HEK293T (cell line): ENCODE measurements at regions not wholly inside any gene's neighbourhood (a gene's known extent, or its start where the extent isn't known, plus 50 kb on each side); places are given as distances from the start of the nearest gene placed in this dataset.

Experiments used
- CTCF ChIA-PET: fragments of 350-600 bp; formaldehyde crosslinking; extraction: SDS; loops from one replicate; lab custom pipeline; 2021; ENCODE audit warnings: antibody characterized with exemption, inconsistent platforms; lab: Yijun Ruan, JAX
- POLR2A ChIA-PET: fragments of 350-600 bp; formaldehyde crosslinking; extraction: SDS; loops from one replicate; lab custom pipeline; 2020; ENCODE audit warnings: antibody characterized with exemption, inconsistent platforms; lab: Yijun Ruan, JAX
- DNase-seq: peaks from one replicate; pipeline ENCODE4 v3.0.0; 2012; ENCODE audit warnings: mixed read lengths; ENCODE audit errors: extremely low spot score
- ARNT ChIP-seq: fragments of 450-650 bp; IDR thresholded peaks from 2 replicates; pipeline ENCODE4 v1.6.1; 2017; ENCODE audit warnings: mild to moderate bottlenecking
- BHLHE40 ChIP-seq: fragments of 450-650 bp; IDR thresholded peaks from 2 replicates; pipeline ENCODE4 v1.6.1; 2016; ENCODE audit warnings: mild to moderate bottlenecking, moderate library complexity, borderline replicate concordance
- CTBP1 ChIP-seq: fragments of 450-650 bp; IDR thresholded peaks from 2 replicates; pipeline ENCODE4 v1.6.1; 2016; ENCODE audit warnings: borderline replicate concordance
- ELF4 ChIP-seq: fragments of 450-650 bp; IDR thresholded peaks from 2 replicates; pipeline ENCODE4 v1.6.1; 2017; ENCODE audit warnings: antibody characterized with exemption
- FOXA1 ChIP-seq: fragments of 450-650 bp; IDR thresholded peaks from 2 replicates; pipeline ENCODE4 v1.6.1; 2016; ENCODE audit warnings: mild to moderate bottlenecking
- FOXK2 ChIP-seq: fragments of 450-650 bp; IDR thresholded peaks from 2 replicates; pipeline ENCODE4 v1.6.1; 2016; ENCODE audit warnings: mild to moderate bottlenecking
- FOXM1 ChIP-seq: fragments of 450-650 bp; IDR thresholded peaks from 2 replicates; pipeline ENCODE4 v1.6.1; 2017; ENCODE audit warnings: mild to moderate bottlenecking, borderline replicate concordance
- HDGF ChIP-seq: fragments of 450-650 bp; IDR thresholded peaks from 2 replicates; pipeline ENCODE4 v1.6.1; 2017; ENCODE audit warnings: antibody characterized with exemption, borderline replicate concordance
- L3MBTL2 ChIP-seq: fragments of 450-650 bp; conservative IDR thresholded peaks from 2 replicates; pipeline ENCODE4 v1.6.1; 2016; ENCODE audit warnings: mild to moderate bottlenecking
- LEF1 ChIP-seq: fragments of 450-650 bp; IDR thresholded peaks from 2 replicates; pipeline ENCODE4 v1.6.1; 2017; ENCODE audit warnings: mild to moderate bottlenecking, borderline replicate concordance
- NFRKB ChIP-seq: fragments of 450-650 bp; IDR thresholded peaks from 2 replicates; pipeline ENCODE4 v1.6.1; 2016; ENCODE audit warnings: mild to moderate bottlenecking, moderate library complexity
- SP1 ChIP-seq: fragments of 450-650 bp; IDR thresholded peaks from 2 replicates; pipeline ENCODE4 v1.6.1; 2017
- SUZ12 ChIP-seq: fragments of 450-650 bp; IDR thresholded peaks from 2 replicates; pipeline ENCODE4 v1.6.1; 2016; ENCODE audit warnings: mild to moderate bottlenecking
- TARDBP ChIP-seq: fragments of 450-650 bp; IDR thresholded peaks from 2 replicates; pipeline ENCODE4 v1.6.1; 2016
- ZNF384 ChIP-seq: fragments of 450-650 bp; IDR thresholded peaks from 2 replicates; pipeline ENCODE4 v1.6.1; 2016
- TF ChIP-seq, protein P1 (sequence below): fragments of 450-650 bp; IDR thresholded peaks from 2 replicates; pipeline ENCODE4 v1.6.1; 2016

DNA sequence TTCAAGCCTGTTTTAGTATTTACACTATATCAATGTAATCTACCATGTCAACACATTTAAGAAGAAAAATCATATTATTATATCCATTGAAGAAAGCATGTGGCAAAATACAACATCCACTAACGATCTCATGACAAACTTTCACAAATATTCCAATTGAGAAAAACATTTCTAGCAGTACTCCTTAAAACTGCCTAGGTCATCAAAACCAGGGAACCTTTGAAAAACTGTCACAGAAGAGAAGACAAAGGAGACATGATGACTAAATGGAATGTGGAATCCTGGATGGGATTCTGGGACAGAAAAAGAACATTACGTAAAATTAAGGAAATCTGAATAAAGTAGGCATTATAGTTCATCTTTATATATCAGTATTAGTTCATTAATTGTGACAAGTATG lies 1091.3 kb upstream of the CDH6 start:
- ChIA-PET POLR2A (no interaction called here), CTCF (no interaction called here)
- no peak for DNase-seq
- TF ChIP-seq LEF1 (no peak), SUZ12 (no peak), FOXA1 (no peak), ARNT (no peak), L3MBTL2 (no peak), ELF4 (no peak), NFRKB (no peak), ZNF384 (no peak), SP1 (no peak), HDGF (no peak), FOXM1 (no peak), FOXK2 (no peak), TARDBP (no peak), CTBP1 (no peak), BHLHE40 (no peak)
- TF ChIP-seq, protein P1, sequence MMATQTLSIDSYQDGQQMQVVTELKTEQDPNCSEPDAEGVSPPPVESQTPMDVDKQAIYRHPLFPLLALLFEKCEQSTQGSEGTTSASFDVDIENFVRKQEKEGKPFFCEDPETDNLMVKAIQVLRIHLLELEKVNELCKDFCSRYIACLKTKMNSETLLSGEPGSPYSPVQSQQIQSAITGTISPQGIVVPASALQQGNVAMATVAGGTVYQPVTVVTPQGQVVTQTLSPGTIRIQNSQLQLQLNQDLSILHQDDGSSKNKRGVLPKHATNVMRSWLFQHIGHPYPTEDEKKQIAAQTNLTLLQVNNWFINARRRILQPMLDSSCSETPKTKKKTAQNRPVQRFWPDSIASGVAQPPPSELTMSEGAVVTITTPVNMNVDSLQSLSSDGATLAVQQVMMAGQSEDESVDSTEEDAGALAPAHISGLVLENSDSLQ: no peak

DNA sequence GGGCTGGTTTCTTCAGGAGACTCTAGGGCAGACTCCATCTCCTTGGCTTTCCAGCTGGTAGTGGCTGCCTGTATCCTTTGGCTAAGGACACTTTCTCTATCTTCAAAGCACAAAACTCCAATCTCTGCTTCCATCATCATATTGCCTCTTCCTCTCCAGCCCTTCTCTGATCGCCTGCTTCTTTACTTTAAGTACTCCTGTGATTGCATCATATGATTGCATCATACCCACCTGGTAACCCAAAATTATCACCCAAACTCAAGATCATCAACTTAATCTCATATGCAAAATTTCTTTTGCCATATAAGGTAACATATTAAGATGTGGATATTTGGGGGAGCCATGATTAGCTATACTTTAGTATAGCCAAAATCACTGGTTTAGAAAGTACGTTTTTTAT lies 1092.6 kb upstream of the CDH6 start:
- no peak for DNase-seq
- ChIA-PET POLR2A (no interaction called here), CTCF (no interaction called here)
- TF ChIP-seq NFRKB (no peak), FOXA1 (no peak)

- TF ChIP-seq ELF4: no peak
- POLR2A ChIA-PET: no interaction called here
- no peak for DNase-seq
- CTCF ChIA-PET: no interaction called here
Observed at GRCh38 chr5:30100148-30100713, 1093.3 kb upstream of the CDH6 start.

GRCh38 chr5:30099634-30100033 lies 1093.9 kb upstream of the CDH6 start:
- DNase-seq: no peak
- TF ChIP-seq TARDBP (no peak), CTBP1 (no peak), SP1 (no peak), ELF4 (no peak), HDGF (no peak), BHLHE40 (no peak), ARNT (no peak), ZNF384 (no peak), NFRKB (no peak), FOXK2 (no peak), LEF1 (no peak), SUZ12 (no peak), L3MBTL2 (no peak), FOXA1 (no peak), FOXM1 (no peak)
- TF ChIP-seq, protein P1: no peak
- ChIA-PET CTCF (no interaction called here), POLR2A (no interaction called here)

GRCh38 chr5:30098940-30099339 lies 1094.5 kb upstream of the CDH6 start:
- DNase-seq: no peak
- CTCF ChIA-PET: no interaction called here
- TF ChIP-seq FOXM1 (no peak), CTBP1 (no peak), SUZ12 (no peak), TARDBP (no peak), L3MBTL2 (no peak), ZNF384 (no peak), BHLHE40 (no peak), FOXK2 (no peak), LEF1 (no peak), ARNT (no peak), NFRKB (no peak)
- TF ChIP-seq, protein P1: no peak
- POLR2A ChIA-PET: no interaction called here

DNA sequence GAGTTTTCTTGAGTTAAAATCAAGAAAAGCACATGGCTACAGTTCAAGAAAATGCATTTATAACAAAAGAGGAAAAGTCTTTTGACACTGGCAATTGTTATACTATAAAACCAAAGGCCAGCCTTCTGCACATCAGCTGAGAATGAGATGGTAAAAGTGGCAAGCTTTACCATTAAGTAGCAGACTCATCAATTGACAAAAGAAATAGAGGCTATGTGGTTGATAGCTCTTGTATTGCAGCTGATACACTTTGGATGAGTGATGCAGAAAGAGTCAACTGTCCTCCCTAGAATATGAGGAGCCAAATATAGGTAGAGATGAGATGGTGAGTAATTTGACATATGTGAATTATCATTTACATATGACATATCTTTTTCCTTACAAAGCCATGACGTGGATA lies 1100.9 kb upstream of the CDH6 start:
- CTCF ChIA-PET: no interaction called here
- DNase-seq: no peak
- POLR2A ChIA-PET: no interaction called here
- no peak for TF ChIP-seq ELF4
- TF ChIP-seq TARDBP: no peak
- TF ChIP-seq ARNT: no peak
- no peak for TF ChIP-seq SUZ12
- no peak for TF ChIP-seq FOXK2
- TF ChIP-seq NFRKB: no peak
- TF ChIP-seq, protein P1: no peak
- no peak for TF ChIP-seq ZNF384
- no peak for TF ChIP-seq L3MBTL2
- no peak for TF ChIP-seq FOXA1
- TF ChIP-seq LEF1: no peak
- TF ChIP-seq BHLHE40: no peak
- no peak for TF ChIP-seq FOXM1
- no peak for TF ChIP-seq CTBP1
- TF ChIP-seq HDGF: no peak
- TF ChIP-seq SP1: no peak
